Endothelial cell of umbilical vein (primary cell): ENCODE measurements at regions not wholly inside any gene's neighbourhood (a gene's known extent, or its start where the extent isn't known, plus 50 kb on each side); places are given as distances from the start of the nearest gene placed in this dataset.

Source experiments
- CTCF ChIP-seq, 2 donors: IDR thresholded peaks; 1 replicate in 1 of 2; 2 replicates in 1 of 2; pipeline ENCODE4 v1.5.1; 2011; ENCODE audit warnings: low read length in 2 of 2, mild to moderate bottlenecking in 2 of 2, moderate library complexity in 2 of 2, control low read depth in 1 of 2, inconsistent platforms in 1 of 2, low read depth in 1 of 2; ENCODE audit not compliant: insufficient read depth in 1 of 2; ENCODE audit errors: extremely low read depth in 1 of 2
- EZH2 ChIP-seq: IDR thresholded peaks from 2 replicates; pipeline ENCODE4 v1.6.1; 2012; ENCODE audit warnings: borderline replicate concordance, low read depth, mild to moderate bottlenecking, moderate library complexity, low read length, inconsistent platforms; ENCODE audit not compliant: severe bottlenecking
- JUN ChIP-seq: IDR thresholded peaks from 2 replicates; pipeline ENCODE4 v1.6.1; 2011; ENCODE audit warnings: borderline replicate concordance, low read depth; ENCODE audit not compliant: insufficient read length, insufficient read depth
- MAX ChIP-seq: IDR thresholded peaks from 2 replicates; pipeline ENCODE4 v1.6.1; 2011; ENCODE audit not compliant: insufficient read depth, insufficient read length
- MYC ChIP-seq: IDR thresholded peaks from one replicate; pipeline ENCODE4 v1.6.1; 2011; ENCODE audit warnings: mild to moderate bottlenecking, low read depth, low read length
- POLR2A ChIP-seq: IDR thresholded peaks from 2 replicates; pipeline ENCODE4 v1.6.1; 2012; ENCODE audit warnings: low read depth, mild to moderate bottlenecking, control low read depth, low read length
- POLR2AphosphoS5 ChIP-seq: IDR thresholded peaks from 2 replicates; pipeline ENCODE4 v1.6.1; 2012; ENCODE audit warnings: low read depth, mild to moderate bottlenecking, control low read depth, low read length, moderate library complexity; ENCODE audit not compliant: insufficient read depth

- no peak for TF ChIP-seq CTCF (IDR thresholded peaks at IDR 0.05; ENCODE audit: extremely low read depth in 1 of 2, insufficient read depth in 1 of 2, low read depth in 1 of 2, low read length in 2 of 2)
- no peak for TF ChIP-seq EZH2
- no peak for TF ChIP-seq POLR2A
- TF ChIP-seq MYC = no peak
- TF ChIP-seq JUN = no peak
- TF ChIP-seq POLR2AphosphoS5 = no peak
- no peak for TF ChIP-seq MAX
Observed at GRCh38 chr2:217606296-217606695, 396.5 kb downstream of the TNS1 start.
